Pancreas (tissue), 10 donors: ENCODE measurements at regions not wholly inside any gene's neighbourhood (a gene's known extent, or its start where the extent isn't known, plus 50 kb on each side); places are given as distances from the start of the nearest gene placed in this dataset.

Experiments used
- ATAC-seq, 4 donors: fragments of 200-7000 bp; cut with Tn5 transposase; one replicate each; pipeline versions ENCODE4 v1.8.0 to v1.9.1; 2020; ENCODE audit warnings: mild to moderate bottlenecking in 4 of 4, moderate library complexity in 4 of 4
- DNase-seq, 6 donors: peaks; one replicate each; pipeline ENCODE4 v3.0.0-alpha.2; 2020
- FAIRE-seq: peaks from 2 replicates; lab custom pipeline; 2012; peaks lifted over from hg19 to GRCh38; lab: Jason Lieb, UNC
- H3K27ac ChIP-seq, 4 donors: fragments of 200-600 bp; sonication (generic); 1 replicate in 3 of 4; 2 replicates in 1 of 4; pipeline versions ENCODE4 v1.5.0 to v1.8.0; 2020
- H3K27me3 ChIP-seq, 4 donors: fragments of 200-600 bp; one replicate each; pipeline ENCODE4 v1.8.0; 2021
- H3K36me3 ChIP-seq, 3 donors: fragments of 200-600 bp; sonication (generic) in 1 of 3; one replicate each; pipeline versions ENCODE4 v1.5.0 to v1.8.0; 2020 to 2021
- H3K4me1 ChIP-seq, 3 donors: fragments of 200-600 bp; one replicate each; pipeline ENCODE4 v1.8.0; 2021
- H3K4me3 ChIP-seq, 4 donors: fragments of 200-600 bp; sonication (generic) in 2 of 4; one replicate each; pipeline versions ENCODE4 v1.5.0 to v1.8.0; 2020 to 2021
- H3K9me3 ChIP-seq, 4 donors: fragments of 200-600 bp; one replicate each; pipeline ENCODE4 v1.8.0; 2021
- WGBS, 2 donors: extraction: QIAGEN DNeasy Blood & Tissue Kit; methylation state at CpG; one replicate each; pipeline ENCODE4 v1.1.7; 2013; 5-methylcytosine and 5-hydroxymethylcytosine counted together
- intact Hi-C, 3 donors: fragments of 100-400 bp; cut with DNase I; formaldehyde crosslinking; loops; one replicate each; pipeline versions ENCODE4 v1.11.1 to v1.14.2; 2022
- TF ChIP-seq, protein P1 (sequence below), 4 donors: fragments of 200-600 bp; sonication (generic) in 3 of 4; IDR thresholded peaks; one replicate each; pipeline versions ENCODE4 v1.5.0 to v1.8.0; 2021; ENCODE audit warnings: antibody characterized with exemption in 4 of 4
- donor health status: healthy with polysubstance abuse.
- donor health status: DM: no; HTN: no; CAD: no; lungs with moderate emphysema.
- donor health status: DM: no; HTN: no; CAD: no.
- donor health status: control.
- donor health status: control.
- donor health status: Bipolar disorder and iron deficiency.
- donor health status: DM: yes; HTN: yes; CAD: no.
- donor health status: DM: no; HTN: no; CAD: no.
- donor health status: DM: no; HTN: no; CAD: no.
- donor health status: DM: yes; HTN: yes; CAD: no.

DNA sequence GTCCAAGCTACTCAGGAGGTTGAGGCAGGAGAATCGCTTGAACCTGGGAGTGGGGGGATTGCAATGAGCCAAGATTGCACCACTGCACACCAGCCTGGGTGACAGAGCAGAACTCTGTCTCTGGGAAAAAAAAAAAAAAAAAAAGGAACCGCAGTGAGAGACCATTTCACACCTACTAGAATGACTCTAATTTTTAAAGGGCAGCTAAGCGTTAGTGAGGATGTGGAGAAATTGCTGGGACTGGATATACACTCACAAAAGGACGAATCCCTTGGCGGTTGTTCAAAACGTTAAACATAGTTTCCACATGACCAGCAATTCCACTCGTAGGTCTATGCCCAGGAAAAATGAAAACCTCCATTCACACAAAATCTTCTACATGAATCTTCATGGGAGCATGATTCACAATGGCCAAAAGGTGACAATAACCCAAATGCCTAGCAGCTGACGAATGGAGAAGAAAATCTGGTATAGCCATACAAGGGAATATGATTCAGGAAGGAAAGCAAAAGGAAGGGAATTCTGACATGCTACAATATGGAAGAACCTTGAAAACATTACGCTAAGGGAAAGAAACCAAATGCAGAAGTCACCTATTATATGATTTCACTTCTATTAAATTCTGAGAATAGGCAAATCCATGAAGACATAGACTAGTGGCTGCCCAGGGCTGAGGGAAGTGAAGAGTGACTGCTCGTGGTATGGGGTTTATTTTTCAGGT, 127.0 kb downstream of the CHSY1 start:
- ATAC-seq (no peak), DNase-seq (peak in 1 of 6 donors; percentile 5), FAIRE-seq (no peak)
- no peak overlapping the region for H3K27ac ChIP-seq
- H3K4me1 ChIP-seq, result no peaks in the 10 kb centered on the region
- H3K4me3 ChIP-seq, result no peak overlapping the region
- intact Hi-C loops, result no loop called here
- no peaks in the 10 kb centered on the region for H3K36me3 ChIP-seq
- H3K27me3 ChIP-seq, result no peaks in the 10 kb centered on the region
- H3K9me3 ChIP-seq, result no peaks in the 10 kb centered on the region
- WGBS, 2 donors, result 82 to 87% methylated on average over 10 of the region's 10 CpGs
- TF ChIP-seq, protein P1, sequence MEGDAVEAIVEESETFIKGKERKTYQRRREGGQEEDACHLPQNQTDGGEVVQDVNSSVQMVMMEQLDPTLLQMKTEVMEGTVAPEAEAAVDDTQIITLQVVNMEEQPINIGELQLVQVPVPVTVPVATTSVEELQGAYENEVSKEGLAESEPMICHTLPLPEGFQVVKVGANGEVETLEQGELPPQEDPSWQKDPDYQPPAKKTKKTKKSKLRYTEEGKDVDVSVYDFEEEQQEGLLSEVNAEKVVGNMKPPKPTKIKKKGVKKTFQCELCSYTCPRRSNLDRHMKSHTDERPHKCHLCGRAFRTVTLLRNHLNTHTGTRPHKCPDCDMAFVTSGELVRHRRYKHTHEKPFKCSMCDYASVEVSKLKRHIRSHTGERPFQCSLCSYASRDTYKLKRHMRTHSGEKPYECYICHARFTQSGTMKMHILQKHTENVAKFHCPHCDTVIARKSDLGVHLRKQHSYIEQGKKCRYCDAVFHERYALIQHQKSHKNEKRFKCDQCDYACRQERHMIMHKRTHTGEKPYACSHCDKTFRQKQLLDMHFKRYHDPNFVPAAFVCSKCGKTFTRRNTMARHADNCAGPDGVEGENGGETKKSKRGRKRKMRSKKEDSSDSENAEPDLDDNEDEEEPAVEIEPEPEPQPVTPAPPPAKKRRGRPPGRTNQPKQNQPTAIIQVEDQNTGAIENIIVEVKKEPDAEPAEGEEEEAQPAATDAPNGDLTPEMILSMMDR (IDR thresholded peaks at IDR 0.05), result no peak

DNA sequence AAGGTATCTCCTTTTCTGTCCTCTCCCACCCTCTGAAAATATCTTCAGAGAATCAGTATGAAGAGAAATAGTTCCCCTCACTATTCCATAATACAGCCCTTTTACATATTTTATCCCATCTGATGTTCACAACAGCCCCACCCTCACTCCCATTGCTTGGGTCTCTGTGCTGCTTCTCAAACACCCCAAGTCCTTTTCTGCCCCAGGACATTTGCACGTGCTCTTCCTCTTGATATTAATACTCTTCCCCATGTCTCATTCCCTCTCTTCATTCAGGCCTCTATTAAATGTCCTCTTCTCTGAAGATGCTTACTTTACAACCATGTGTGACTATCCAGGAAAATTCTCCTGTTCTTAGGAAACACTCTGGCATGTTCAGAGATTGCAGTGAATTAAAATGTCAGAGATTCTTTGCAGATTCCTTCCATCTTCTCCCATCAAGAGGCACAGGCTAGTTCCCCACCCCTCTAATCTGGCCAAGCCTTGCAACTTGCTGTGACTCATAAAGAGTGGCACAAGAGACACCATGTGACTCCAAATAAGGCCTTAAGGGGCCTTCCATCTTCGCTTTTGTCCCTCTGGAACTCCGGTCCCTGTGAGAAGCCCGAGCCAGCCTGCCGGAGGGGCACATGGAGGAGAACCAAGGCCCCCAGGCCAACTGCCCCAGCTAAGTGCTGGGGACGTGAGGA, 128.5 kb downstream of the CHSY1 start:
- H3K4me3 ChIP-seq, result no peak overlapping the region
- DNase-seq (peak in 1 of 6 donors; percentile 25), ATAC-seq (no peak), FAIRE-seq (no peak)
- H3K27ac ChIP-seq, result no peak overlapping the region
- TF ChIP-seq, protein P1 (IDR thresholded peaks at IDR 0.05), result no peak
- no peaks in the 10 kb centered on the region for H3K9me3 ChIP-seq
- H3K27me3 ChIP-seq, result no peaks in the 10 kb centered on the region
- no peaks in the 10 kb centered on the region for H3K36me3 ChIP-seq
- 90 to 94% methylated on average over 6 of the region's 6 CpGs for WGBS, 2 donors
- intact Hi-C loops, result no loop called here
- no peaks in the 10 kb centered on the region for H3K4me1 ChIP-seq

DNA sequence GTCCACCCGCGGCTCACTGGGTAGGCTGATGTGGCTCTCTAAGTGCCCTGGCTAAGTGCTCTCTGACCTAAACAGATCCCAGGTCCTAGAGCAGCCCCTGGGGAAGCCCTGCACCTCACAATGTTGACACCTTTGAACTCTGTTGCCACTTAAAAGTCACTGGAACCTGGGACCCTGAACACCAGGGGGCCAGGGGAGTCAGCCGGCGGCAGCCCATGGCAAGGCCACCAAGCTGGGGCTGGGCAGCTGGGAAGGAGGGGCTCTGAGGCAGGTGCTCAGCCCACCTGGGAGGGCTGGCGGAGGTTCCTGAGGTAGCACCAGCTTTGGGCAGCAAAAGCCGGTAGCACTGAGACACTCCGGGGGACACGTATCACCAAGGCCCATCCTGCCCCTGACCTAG, 129.0 kb downstream of the CHSY1 start:
- Histone ChIP-seq H3K4me1 (no peaks in the 10 kb centered on the region), H3K9me3 (no peaks in the 10 kb centered on the region), H3K27me3 (no peaks in the 10 kb centered on the region), H3K4me3 (no peak overlapping the region), H3K36me3 (no peaks in the 10 kb centered on the region), H3K27ac (no peak overlapping the region)
- intact Hi-C loops, result no loop called here
- TF ChIP-seq, protein P1 (IDR thresholded peaks at IDR 0.05), result no peak
- DNase-seq, result no peak
- no peak for FAIRE-seq
- no peak for ATAC-seq
- 89 to 91% methylated on average over 8 of the region's 8 CpGs for WGBS, 2 donors

DNA sequence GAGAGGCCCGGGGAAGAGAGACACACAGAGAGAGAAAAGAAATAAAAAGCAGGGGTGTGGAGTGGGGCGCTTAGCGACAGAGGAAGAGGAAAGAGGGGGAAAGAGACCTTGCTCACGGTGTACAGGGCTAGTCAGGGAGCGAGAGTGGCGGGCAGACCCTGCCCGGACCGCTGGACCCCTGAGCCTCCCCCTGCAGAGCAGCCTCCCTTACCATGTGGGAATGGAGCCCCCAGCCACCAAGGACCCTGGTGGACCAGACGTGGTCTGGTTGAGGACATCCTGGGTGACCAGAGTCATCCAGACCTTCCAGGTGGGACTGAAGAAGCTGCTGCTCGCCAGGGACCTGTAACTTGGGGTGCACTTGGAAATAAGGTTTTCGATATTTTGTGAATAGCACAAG, 129.6 kb downstream of the CHSY1 start:
- ATAC-seq (no peak), FAIRE-seq (no peak), DNase-seq (no peak)
- TF ChIP-seq, protein P1 (IDR thresholded peaks at IDR 0.05), result no peak
- Histone ChIP-seq H3K27me3 (no peaks in the 10 kb centered on the region), H3K4me3 (peak overlapping the region in 1 of 4 donors; percentile 23), H3K4me1 (no peaks in the 10 kb centered on the region), H3K27ac (no peak overlapping the region), H3K36me3 (no peaks in the 10 kb centered on the region), H3K9me3 (no peaks in the 10 kb centered on the region)
- WGBS, 2 donors, result 83 to 91% methylated on average over 8 to 11 of the region's 11 CpGs
- intact Hi-C loops, result no loop called here
